Neural crest cell (in vitro differentiated cells): ENCODE measurements at regions not wholly inside any gene's neighbourhood (a gene's known extent, or its start where the extent isn't known, plus 50 kb on each side); places are given as distances from the start of the nearest gene placed in this dataset.

ENCODE experiments used
- DNase-seq: peaks from one replicate; pipeline ENCODE4 v3.0.0; 2021; ENCODE audit warnings: low read depth, mixed read lengths, low spot score
- H3K27ac Mint-ChIP-seq: one replicate; pipeline ENCODE4 v1.8.0; 2021; ENCODE audit warnings: mild to moderate bottlenecking, mixed read lengths; ENCODE audit not compliant: unreplicated experiment
- H3K27me3 Mint-ChIP-seq: 2 replicates; pipeline ENCODE4 v1.8.0; 2021; ENCODE audit warnings: low read depth, mild to moderate bottlenecking, mixed read lengths
- H3K36me3 Mint-ChIP-seq: 2 replicates; pipeline ENCODE4 v1.8.0; 2021; ENCODE audit warnings: low read depth, mild to moderate bottlenecking, mixed read lengths
- H3K4me1 Mint-ChIP-seq: 2 replicates; pipeline ENCODE4 v1.8.0; 2021; ENCODE audit warnings: mixed read lengths
- H3K4me3 Mint-ChIP-seq: one replicate; pipeline ENCODE4 v1.8.0; 2021; ENCODE audit warnings: mild to moderate bottlenecking, mixed read lengths
- H3K9me3 Mint-ChIP-seq: 2 replicates; pipeline ENCODE4 v1.8.0; 2021; ENCODE audit warnings: mixed read lengths
- TF ChIP-seq, protein P1 (sequence below): fragments of 200-600 bp; sonication (generic); conservative IDR thresholded peaks from 2 replicates; pipeline ENCODE4 v1.5.0; 2021; ENCODE audit warnings: antibody characterized with exemption, mild to moderate bottlenecking

- TF ChIP-seq, protein P1, sequence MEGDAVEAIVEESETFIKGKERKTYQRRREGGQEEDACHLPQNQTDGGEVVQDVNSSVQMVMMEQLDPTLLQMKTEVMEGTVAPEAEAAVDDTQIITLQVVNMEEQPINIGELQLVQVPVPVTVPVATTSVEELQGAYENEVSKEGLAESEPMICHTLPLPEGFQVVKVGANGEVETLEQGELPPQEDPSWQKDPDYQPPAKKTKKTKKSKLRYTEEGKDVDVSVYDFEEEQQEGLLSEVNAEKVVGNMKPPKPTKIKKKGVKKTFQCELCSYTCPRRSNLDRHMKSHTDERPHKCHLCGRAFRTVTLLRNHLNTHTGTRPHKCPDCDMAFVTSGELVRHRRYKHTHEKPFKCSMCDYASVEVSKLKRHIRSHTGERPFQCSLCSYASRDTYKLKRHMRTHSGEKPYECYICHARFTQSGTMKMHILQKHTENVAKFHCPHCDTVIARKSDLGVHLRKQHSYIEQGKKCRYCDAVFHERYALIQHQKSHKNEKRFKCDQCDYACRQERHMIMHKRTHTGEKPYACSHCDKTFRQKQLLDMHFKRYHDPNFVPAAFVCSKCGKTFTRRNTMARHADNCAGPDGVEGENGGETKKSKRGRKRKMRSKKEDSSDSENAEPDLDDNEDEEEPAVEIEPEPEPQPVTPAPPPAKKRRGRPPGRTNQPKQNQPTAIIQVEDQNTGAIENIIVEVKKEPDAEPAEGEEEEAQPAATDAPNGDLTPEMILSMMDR = no peak
- no peak for DNase-seq
- peaks cover 20% of the 10 kb centered on the region for H3K4me1 Mint-ChIP-seq
- H3K4me3 Mint-ChIP-seq = no peak overlapping the region
- no peaks in the 10 kb centered on the region for H3K36me3 Mint-ChIP-seq
- no peaks in the 10 kb centered on the region for H3K9me3 Mint-ChIP-seq
- H3K27me3 Mint-ChIP-seq = no peaks in the 10 kb centered on the region
- peak overlapping the region; percentile 15 for H3K27ac Mint-ChIP-seq
These were observed 233.2 kb upstream of the SYNDIG1 start for GRCh38 chr20:24236201-24236600.

DNA sequence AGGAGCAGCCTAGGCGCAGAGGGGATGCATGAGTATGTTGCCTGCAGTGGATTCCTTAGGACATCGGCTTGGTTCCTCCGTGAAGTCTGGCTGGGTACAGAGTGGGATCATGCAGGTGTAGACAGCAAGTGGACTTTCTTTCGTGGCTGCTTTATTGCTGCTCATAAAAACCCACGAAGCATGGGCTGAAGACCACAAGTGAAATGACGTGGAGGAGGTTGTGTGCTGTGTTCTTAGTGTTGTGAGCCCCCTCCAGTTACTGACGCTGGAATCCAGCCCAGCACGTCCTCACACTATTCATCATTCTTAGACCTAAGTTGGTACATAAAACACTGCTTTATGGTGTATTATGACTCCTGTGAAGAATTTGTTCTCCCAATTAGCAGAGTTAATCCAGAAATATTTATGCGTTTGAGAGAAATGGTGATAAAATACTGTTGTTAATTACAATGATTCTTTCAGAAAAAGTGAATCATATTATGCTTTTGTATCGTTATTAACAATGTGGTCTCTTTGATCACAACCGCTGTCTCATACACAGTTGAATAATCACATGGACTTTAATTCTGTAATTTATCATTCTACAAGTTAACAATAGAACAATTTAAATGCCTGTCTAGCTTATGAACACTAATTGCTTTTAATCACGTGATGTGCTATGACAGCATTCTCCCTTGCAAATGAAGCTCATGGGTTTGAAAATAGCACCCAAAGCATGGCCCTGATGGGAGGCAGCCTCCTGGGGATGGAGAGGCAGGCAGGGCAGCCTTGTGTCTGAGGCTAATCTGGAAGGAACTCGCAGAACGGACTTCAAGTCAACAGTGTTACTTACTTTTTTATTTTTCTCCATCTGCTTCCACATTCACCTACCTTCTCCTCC is 233.9 kb upstream of the SYNDIG1 start:
- Mint-ChIP-seq H3K27ac (peak overlapping the region; percentile 15), H3K27me3 (no peaks in the 10 kb centered on the region), H3K4me1 (peaks cover 20% of the 10 kb centered on the region), H3K36me3 (no peaks in the 10 kb centered on the region), H3K9me3 (no peaks in the 10 kb centered on the region), H3K4me3 (no peak overlapping the region)
- TF ChIP-seq, protein P1 = no peak
- DNase-seq = no peak

- no peaks in the 10 kb centered on the region for H3K36me3 Mint-ChIP-seq
- TF ChIP-seq, protein P1 = no peak
- H3K27me3 Mint-ChIP-seq = peaks cover 7% of the 10 kb centered on the region
- no peak overlapping the region for H3K4me3 Mint-ChIP-seq
- no peak for DNase-seq
- H3K9me3 Mint-ChIP-seq = no peaks in the 10 kb centered on the region
- no peaks in the 10 kb centered on the region for H3K4me1 Mint-ChIP-seq
- no peak overlapping the region for H3K27ac Mint-ChIP-seq
These were observed 239.0 kb upstream of the GGTLC1 start for GRCh38 chr20:24227600-24227999.

DNA sequence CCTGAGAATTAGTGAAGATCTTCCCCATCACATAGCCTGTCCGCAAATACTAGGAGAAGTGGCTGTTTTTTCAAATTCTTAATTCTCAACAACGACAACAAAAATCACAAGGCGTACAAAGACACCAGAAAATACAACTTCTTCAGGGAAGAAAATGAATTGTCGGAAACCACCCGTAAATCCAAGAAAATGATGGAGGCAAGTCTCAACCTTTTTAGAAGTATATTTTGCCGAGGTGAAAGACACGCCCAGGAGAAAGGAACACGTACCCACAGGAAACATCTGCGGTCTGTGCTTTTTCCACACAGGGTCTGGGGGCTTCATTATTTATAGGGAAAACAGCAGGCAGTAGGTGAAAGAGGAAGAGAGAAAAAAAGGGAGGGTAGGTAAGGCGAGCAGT is 223.9 kb upstream of the GGTLC1 start:
- no peak overlapping the region for H3K4me3 Mint-ChIP-seq
- peaks cover 2% of the 10 kb centered on the region for H3K36me3 Mint-ChIP-seq
- H3K27ac Mint-ChIP-seq = no peak overlapping the region
- TF ChIP-seq, protein P1 = no peak
- peaks cover 3% of the 10 kb centered on the region for H3K9me3 Mint-ChIP-seq
- DNase-seq = no peak
- H3K27me3 Mint-ChIP-seq = peaks cover 20% of the 10 kb centered on the region
- peaks cover 13% of the 10 kb centered on the region for H3K4me1 Mint-ChIP-seq

- Mint-ChIP-seq H3K36me3 (peaks cover 2% of the 10 kb centered on the region), H3K4me3 (no peak overlapping the region), H3K9me3 (peaks cover 2% of the 10 kb centered on the region), H3K4me1 (peaks cover 13% of the 10 kb centered on the region), H3K27me3 (peaks cover 20% of the 10 kb centered on the region), H3K27ac (no peak overlapping the region)
- DNase-seq = no peak
- TF ChIP-seq, protein P1 = no peak
These were observed 223.4 kb upstream of the GGTLC1 start for GRCh38 chr20:24211972-24212371.
